ENCODE measurements at regions not wholly inside any gene's neighbourhood (a gene's known extent, or its start where the extent isn't known, plus 50 kb on each side); places are given as distances from the start of the nearest gene placed in this dataset.

DNA sequence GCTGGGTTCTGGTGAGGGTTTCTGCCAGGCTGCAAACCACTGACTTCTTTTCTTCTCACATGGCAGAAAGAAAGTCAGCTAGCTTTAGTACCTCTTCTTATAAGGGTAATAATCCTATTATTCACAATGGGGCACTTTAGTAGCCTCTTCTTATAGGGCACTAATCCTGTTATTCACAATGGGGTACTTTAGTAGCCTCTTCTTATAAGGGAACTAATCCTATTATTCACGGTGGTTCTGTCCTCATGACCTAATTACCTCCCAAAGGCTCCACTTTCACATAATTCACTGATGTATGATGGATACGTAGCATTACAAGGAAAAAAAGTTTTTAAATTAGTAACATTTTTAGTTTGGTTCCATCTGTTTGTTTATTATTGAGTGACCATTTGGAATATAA is 671.3 kb downstream of the NSUN3 start:
- Histone ChIP-seq H3K27me3 (no peaks in the 10 kb centered on the region), H3K4me3 (no peak overlapping the region), H3K27ac (no peak overlapping the region), H3K36me3 (no peaks in the 10 kb centered on the region), H3K9ac (ENCODE audit: low read depth in 2 of 2, low read length in 2 of 2) (no peak overlapping the region), H3K4me1 (no peaks in the 10 kb centered on the region), H3K9me3 (no peaks in the 10 kb centered on the region)
- no peak for DNase-seq
- intact Hi-C loops (cut with DNase I) = no loop called here
- TF ChIP-seq, protein P1, sequence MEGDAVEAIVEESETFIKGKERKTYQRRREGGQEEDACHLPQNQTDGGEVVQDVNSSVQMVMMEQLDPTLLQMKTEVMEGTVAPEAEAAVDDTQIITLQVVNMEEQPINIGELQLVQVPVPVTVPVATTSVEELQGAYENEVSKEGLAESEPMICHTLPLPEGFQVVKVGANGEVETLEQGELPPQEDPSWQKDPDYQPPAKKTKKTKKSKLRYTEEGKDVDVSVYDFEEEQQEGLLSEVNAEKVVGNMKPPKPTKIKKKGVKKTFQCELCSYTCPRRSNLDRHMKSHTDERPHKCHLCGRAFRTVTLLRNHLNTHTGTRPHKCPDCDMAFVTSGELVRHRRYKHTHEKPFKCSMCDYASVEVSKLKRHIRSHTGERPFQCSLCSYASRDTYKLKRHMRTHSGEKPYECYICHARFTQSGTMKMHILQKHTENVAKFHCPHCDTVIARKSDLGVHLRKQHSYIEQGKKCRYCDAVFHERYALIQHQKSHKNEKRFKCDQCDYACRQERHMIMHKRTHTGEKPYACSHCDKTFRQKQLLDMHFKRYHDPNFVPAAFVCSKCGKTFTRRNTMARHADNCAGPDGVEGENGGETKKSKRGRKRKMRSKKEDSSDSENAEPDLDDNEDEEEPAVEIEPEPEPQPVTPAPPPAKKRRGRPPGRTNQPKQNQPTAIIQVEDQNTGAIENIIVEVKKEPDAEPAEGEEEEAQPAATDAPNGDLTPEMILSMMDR (IDR thresholded peaks at IDR 0.05) = no peak

GRCh38 chr3:94735354-94735753 is 672.5 kb downstream of the NSUN3 start:
- Histone ChIP-seq H3K27ac (no peak overlapping the region), H3K9me3 (no peaks in the 10 kb centered on the region), H3K36me3 (no peaks in the 10 kb centered on the region), H3K27me3 (no peaks in the 10 kb centered on the region), H3K9ac (ENCODE audit: low read depth in 2 of 2, low read length in 2 of 2) (no peak overlapping the region), H3K4me3 (no peak overlapping the region), H3K4me1 (no peaks in the 10 kb centered on the region)
- no peak for DNase-seq
- TF ChIP-seq, protein P1 (IDR thresholded peaks at IDR 0.05) = no peak
- intact Hi-C loops (cut with DNase I) = no loop called here

DNA sequence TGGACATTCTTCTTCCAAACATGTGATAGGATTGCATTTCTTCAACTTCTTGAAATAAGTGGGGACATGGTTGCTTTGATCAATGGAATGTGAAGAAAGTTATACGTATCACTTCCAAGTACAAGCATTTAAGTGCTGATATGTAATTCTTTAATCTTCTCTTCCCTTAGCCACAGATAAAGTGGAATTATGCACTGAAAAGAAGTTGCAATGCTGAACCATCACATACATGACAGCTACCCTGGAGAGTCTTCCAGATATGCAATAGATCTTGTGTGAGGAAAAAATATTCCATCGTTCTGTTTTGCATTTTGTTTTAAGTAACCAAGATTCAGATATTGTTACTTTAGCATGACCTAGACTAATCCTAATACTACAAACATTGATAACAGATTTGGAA is 674.3 kb downstream of the NSUN3 start:
- Histone ChIP-seq H3K36me3 (no peaks in the 10 kb centered on the region), H3K4me3 (no peak overlapping the region), H3K9me3 (no peaks in the 10 kb centered on the region), H3K4me1 (no peaks in the 10 kb centered on the region), H3K9ac (ENCODE audit: low read depth in 2 of 2, low read length in 2 of 2) (no peak overlapping the region), H3K27ac (no peak overlapping the region), H3K27me3 (no peaks in the 10 kb centered on the region)
- TF ChIP-seq, protein P1 (IDR thresholded peaks at IDR 0.05) = no peak
- DNase-seq = no peak
- intact Hi-C loops (cut with DNase I) = no loop called here

- Histone ChIP-seq H3K27ac (no peak overlapping the region), H3K4me3 (no peak overlapping the region), H3K9me3 (no peaks in the 10 kb centered on the region), H3K9ac (ENCODE audit: low read depth in 2 of 2, low read length in 2 of 2) (no peak overlapping the region), H3K27me3 (no peaks in the 10 kb centered on the region), H3K36me3 (no peaks in the 10 kb centered on the region), H3K4me1 (no peaks in the 10 kb centered on the region)
- no peak for DNase-seq
- TF ChIP-seq, protein P1 (IDR thresholded peaks at IDR 0.05) = no peak
- intact Hi-C loops (cut with DNase I) = no loop called here
These were observed 676.6 kb downstream of the NSUN3 start for GRCh38 chr3:94739420-94739819.

DNA sequence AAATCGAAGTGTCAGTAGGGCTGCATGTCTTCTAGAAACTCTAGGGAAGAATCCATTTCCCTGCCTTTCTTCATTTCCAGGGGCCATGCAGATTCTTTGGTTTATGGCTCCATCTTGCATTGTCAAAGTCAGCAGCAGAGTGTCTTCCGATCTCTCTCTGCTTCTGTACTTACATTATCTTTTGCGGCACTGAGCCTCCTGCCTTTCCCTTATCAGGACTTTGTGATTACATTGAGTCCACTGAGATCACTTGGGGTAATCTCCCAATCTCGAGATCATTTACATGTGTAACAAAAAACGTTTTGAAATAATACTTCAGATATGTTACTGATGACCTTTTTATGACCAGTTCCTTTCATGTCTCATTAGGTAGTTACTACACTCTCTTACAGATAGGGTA is 695.9 kb downstream of the NSUN3 start:
- no peaks in the 10 kb centered on the region for H3K9me3 ChIP-seq
- H3K4me1 ChIP-seq = no peaks in the 10 kb centered on the region
- TF ChIP-seq, protein P1 (IDR thresholded peaks at IDR 0.05) = no peak
- H3K4me3 ChIP-seq = no peak overlapping the region
- no peak overlapping the region for H3K27ac ChIP-seq
- no peaks in the 10 kb centered on the region for H3K36me3 ChIP-seq
- intact Hi-C loops (cut with DNase I) = no loop called here
- no peaks in the 10 kb centered on the region for H3K27me3 ChIP-seq
- no peak overlapping the region for H3K9ac ChIP-seq (ENCODE audit: low read depth in 2 of 2, low read length in 2 of 2)
- DNase-seq = no peak

DNA sequence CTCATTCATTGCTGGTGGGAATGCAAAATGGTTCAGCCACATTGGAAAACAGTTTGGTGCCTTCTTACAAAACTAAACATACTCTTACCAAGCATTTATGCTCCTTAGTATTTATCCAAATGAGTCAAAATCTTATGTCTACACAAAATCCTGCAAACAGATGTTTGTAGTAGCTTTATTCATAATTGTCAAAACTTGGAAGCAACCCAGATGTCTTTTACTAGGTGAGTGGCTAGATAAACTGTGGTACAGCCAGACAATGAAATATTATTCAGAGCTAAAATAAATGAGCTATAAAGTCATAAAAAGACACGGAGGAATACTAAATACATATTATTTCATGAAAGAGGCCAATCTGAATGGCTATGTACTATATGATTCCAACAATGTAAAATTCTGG is 709.5 kb downstream of the NSUN3 start:
- intact Hi-C loops (cut with DNase I) = no loop called here
- no peaks in the 10 kb centered on the region for H3K9me3 ChIP-seq
- no peak overlapping the region for H3K27ac ChIP-seq
- no peak for DNase-seq
- H3K36me3 ChIP-seq = no peaks in the 10 kb centered on the region
- no peak overlapping the region for H3K4me3 ChIP-seq
- no peak overlapping the region for H3K9ac ChIP-seq (ENCODE audit: low read depth in 2 of 2, low read length in 2 of 2)
- H3K4me1 ChIP-seq = no peaks in the 10 kb centered on the region
- no peaks in the 10 kb centered on the region for H3K27me3 ChIP-seq
- TF ChIP-seq, protein P1 (IDR thresholded peaks at IDR 0.05) = no peak
